NCI-H345 treated with DMSO at 0.1 percent for 48 hours (cell line): ENCODE measurements at regions not wholly inside any gene's neighbourhood (a gene's known extent, or its start where the extent isn't known, plus 50 kb on each side); places are given as distances from the start of the nearest gene placed in this dataset.
"Not testable (repeated sequence)": the region's sequence is repeated elsewhere in the genome, so short reads cannot be mapped to it uniquely, and the experiment has no call there.

Experiments
- DNase-seq: peaks from one replicate; lab custom pipeline; 2025; ENCODE audit not compliant: unreplicated experiment; lab: John Stamatoyannopoulos, UW

GRCh38 chr16:5220705-5221104, 123.1 kb upstream of the EEF2KMT start:
- DNase-seq, result no peak

DNA sequence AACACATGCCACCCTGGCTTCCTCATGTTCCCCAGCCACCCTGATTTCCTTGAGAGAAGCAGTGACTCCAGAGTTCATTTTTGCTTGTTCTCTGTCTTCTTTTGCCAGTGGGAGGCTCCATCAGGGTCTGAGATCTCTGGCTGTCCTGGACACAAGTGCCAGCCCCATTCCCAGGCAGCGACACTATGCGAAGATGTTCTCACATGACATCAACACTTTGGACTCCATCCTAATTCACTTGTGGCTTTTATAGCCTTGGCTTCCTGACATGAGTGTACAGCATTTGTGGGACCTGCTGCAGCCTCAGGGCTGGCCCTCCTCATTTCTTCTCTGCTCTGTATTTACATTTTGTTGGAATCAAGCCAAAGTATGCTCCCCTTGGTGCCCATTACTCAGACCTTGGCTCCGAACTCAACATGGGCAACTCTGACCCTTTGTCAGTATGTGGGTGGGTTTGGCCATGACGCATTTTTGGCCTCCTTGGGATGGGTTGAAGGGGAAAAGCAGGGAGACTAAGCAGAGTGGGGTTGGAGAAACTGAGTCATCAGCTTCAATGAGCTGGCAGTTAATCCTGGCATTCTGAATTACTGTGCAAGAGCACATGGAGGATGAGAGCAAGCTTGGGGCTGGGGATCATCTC, 119.0 kb upstream of the EEF2KMT start:
- DNase-seq, result no peak

DNA sequence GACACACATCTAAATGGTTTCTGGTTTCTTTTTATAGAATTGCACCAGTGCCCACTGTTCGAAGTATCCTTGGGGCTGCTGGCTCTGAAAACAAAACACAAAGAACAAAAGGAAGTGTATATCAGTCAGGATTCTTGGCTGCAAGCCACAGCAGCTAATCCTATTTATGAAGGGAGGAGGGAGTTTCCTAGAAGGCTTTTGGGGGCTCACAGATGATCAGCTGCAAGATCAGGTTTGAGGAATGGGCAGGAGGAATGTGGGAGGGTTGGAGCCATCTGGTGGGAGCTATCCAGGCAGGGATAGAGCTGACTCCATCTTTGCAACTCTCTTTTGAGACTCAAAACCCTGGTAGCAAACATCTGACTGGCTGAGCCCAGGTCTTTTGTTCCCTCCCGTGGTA, 118.3 kb upstream of the EEF2KMT start:
- DNase-seq, result no peak

DNA sequence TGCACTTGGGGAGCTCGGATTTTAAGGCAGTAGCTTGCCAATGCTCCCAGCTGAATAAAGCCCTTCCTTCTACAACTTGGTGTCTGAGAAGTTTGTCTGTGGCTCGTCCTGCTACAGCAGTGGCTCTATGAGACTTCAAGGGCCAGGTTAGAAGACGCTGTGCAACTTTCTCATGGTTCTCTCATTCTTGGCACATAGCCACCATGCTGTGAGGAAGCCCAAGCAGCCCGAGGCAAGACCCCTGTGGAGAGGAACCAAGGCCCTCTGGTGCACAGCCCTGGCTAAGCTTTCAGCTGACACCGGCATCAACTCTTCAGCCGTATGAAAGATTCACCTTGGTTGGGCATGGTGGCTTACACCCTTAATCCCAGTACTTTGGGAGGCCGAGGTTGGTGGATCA, 116.9 kb upstream of the EEF2KMT start:
- no peak for DNase-seq

DNA sequence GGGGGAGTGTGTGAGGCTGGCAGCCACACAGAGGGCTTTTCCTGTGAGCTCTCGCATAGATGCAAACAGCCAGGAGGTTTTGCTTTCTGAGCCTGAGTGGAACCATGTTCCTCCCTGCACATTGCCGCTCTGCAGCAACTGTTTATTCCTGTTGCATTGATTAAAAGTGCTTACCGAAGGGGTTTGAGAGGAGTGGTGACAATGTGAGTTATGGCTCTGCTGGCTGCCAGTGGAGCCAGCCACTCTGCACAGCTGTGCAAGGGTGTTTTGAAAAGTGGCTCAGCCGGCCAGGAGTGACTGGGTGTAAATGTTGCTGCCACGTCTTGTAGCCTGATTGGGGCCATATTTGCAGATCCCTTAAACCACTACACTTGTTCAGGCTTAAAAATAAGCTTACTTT, 114.9 kb upstream of the EEF2KMT start:
- not testable (repeated sequence) for DNase-seq

DNA sequence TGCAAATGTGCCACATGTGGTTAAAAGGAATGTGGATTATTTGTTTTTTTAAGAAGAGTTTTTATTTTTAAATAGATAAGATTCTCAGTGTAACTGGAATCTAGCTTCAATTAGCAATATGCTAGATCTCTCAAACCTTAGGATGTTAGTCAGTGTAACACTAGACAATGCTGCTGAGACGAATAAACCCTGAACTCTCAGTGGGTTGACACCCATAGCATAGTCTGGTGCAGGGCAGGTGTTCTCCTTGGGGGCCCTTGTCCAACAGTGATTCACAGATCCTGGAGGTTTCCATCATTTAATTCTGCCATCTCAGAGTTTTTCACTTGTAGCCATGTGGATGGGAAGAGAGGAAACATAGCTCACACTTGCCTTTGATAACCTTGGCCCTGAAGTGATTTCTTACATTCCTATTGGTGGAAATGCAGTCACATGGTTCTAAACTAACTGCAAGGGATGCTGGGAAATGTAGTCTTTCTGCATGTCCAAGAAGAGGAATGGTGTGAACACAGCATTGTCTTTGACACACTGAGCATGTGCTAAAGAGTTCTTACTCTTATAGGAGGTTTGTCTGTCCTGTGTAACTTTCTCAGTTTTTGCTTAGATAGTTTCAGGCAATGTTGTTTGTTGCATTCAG, 110.4 kb upstream of the EEF2KMT start:
- DNase-seq, result not testable (repeated sequence)

GRCh38 chr16:5207001-5207523, 109.5 kb upstream of the EEF2KMT start:
- no peak for DNase-seq

DNA sequence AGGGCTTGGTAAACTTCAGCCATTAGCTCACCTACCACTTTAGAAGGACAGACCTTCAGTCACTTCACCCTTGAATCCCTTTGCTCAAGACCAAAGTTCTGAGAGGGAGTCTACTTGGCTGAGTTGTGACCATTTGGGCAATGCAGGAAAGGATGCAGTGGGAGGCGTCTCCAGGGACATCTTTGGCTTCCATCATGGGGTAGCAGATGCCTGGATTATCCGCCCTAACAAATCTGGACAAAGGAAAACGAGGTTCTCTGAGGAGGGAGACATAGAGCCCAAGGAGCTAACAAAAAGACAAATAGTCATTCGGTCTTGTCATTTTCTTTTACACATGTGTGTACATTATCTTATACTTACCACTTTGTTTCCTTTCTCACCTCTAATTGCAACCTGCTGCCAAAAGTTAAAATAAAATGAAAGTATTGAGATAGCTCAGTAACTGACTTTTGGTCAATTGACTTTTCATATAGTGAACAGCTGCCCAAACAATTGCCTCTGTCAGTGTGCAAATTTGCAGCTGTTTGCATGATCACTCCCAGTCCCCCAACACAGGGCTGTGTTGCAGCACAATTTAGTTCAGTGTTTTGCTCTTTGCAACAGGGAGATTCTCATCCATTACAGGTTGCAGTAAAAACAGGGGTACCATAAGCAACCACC, 108.9 kb upstream of the EEF2KMT start:
- no peak for DNase-seq

DNA sequence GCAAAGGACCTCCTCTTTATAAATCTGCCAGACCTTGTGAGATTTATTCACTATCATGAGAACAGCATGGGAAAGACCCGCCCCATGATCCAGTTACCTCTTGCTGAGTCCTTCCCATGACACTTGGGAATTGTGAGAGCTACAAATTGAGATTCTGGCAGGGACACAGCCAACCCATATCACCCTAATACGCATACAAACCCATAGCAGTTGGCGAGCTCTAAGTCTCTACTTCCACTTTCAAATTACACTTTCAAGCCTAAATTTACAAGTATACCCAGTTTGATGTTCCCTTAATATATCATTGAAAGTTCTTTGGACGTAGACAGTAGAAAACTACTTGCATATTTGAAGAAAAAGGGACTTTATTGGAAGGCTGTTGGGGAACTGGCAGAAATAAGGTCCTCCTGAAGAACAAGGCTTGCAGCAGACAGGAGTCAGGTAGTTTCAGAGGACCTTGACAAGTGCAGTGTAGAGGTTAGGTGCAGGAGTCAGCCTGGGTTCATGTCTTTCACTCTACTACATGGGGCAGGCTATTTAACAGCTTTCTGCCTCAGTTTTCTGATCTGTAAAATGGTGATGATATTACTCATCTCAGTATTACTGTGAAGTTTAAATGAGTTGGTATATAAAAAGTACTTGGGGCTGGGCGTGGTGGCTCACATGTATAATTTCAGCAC, 107.9 kb upstream of the EEF2KMT start:
- DNase-seq, result no peak

DNA sequence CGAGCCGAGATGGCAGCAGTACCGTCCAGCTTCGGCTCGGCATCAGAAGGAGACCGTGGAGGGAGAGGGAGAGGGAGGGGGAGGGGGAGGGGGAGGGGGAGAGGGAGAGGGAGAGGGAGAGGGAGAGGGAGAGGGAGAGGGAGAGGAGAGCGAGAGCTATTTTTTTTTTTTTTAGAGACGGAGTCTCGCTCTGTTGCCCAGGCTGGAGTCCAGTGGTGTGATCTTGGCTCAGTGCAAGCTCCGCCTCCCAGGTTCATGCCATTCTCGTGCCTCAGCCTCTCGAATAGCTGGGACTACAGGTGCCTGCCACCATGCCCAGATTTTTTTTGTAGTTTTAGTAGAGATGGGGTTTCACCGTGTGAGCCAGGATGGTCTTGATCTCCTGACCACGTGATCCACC, 106.1 kb upstream of the EEF2KMT start:
- not testable (repeated sequence) for DNase-seq

DNA sequence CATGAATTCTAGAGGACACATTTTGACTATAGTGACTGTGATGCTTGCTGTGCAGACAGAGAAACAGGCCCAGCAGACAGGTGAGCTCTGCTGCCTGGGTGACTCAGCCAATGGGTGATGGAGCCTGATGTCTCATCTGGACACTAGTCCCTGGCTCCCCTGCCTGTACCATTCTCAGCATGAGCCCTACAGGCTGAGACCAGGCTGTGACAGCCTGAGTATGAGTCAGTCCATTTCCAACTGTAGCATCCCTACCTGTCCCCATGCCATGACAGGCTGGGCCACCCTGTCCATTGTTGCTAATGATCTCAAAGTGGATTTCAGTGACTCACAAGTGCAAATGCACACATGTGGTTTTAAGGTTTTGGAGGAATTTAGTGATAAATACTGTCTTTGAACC, 102.5 kb upstream of the EEF2KMT start:
- no peak for DNase-seq

GRCh38 chr16:5196204-5196603, 98.6 kb upstream of the EEF2KMT start:
- DNase-seq, result no peak

- DNase-seq, result no peak
These were observed 96.3 kb upstream of the EEF2KMT start for GRCh38 chr16:5193861-5194260.

DNA sequence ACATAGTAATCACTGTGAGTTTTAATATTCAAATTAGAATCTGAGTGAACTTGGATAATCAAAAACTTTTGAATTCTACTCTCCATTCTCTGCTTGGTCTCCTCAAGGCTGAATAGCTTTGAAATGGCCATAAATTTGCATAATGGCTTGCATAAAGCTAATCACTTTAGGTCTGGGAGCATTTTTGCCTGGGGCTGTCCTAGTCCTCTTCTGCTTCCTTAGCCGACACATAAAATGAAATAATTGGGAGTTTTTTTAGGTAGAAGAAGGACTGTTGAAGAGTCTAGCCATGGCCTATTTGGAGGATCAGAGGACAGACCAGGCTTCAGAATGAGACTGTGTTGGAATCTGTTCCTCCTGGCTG, 91.4 kb upstream of the EEF2KMT start:
- DNase-seq, result no peak

GRCh38 chr16:5188318-5188988, 90.9 kb upstream of the EEF2KMT start:
- no peak for DNase-seq

GRCh38 chr16:5187402-5187952, 89.9 kb upstream of the EEF2KMT start:
- no peak for DNase-seq

DNA sequence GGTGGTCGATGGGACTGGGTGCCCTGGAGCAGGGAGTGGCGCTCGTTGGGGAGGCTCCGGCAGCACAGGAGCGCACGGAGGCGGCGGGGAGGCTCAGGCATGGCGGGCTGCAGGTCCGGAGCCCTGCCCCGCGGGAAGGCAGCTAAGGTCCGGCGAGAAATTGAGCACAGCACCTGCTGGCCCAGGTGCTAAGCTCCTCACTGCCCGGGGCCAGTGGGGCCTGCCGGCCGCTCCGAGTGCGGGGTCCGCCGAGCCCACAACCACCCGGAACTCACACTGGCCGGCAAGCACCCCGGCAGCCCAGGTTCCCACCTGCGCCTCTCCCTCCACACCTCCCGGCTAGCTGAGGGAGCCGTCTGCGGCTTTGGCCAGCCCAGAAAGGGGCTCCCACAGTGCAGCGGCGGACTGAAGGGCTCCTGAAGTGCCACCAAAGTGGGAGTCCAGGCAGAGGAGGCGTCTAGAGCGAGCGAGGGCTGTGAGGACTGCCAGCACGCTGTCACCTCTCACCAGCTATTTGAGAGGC, 88.8 kb upstream of the EEF2KMT start:
- DNase-seq, result no peak

- DNase-seq, result no peak
These were observed 78.9 kb upstream of the EEF2KMT start for GRCh38 chr16:5176505-5176904.

DNA sequence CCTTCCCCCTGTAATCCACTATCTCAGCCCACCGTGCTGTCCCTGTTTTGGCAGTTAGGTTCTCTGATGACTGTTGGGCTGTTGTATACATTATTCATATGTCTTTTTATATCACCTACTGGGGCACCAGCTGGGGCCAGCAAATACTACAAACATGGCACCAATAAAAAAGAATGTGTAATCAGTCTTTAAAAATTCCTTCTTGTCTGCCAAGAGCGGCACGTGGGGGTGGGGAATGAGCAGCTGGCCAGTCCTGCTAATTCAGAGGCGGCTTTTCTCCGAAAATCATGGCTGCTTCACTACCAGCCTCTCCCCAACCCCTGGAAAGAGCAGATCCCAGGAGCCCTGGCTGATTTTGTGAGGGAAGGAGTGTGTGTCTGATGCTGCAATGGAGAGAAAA, 77.7 kb upstream of the EEF2KMT start:
- DNase-seq, result no peak

DNA sequence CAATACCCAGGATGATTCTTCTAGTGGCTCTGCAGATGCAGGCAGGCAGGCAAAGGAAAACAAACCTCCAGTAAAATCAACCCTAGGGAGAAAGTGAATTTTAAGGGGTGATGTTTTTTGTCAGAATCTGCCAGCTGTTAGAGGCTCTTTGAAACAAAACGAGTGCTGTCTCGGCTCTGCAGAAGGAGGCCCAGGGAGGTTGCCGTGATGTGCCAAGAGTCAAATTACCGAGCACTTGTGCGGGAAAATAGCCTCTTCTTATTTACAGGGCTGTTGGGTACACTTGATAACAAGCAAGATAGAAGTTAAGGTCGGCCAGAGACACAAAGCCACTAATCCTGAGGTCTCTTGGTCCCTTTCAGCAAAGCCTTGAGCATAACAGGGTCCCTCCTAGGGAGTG, 68.9 kb upstream of the EEF2KMT start:
- DNase-seq, result no peak

GRCh38 chr16:5165429-5165828, 67.8 kb upstream of the EEF2KMT start:
- DNase-seq, result not testable (repeated sequence)
